ENCODE measurements at regions not wholly inside any gene's neighbourhood (a gene's known extent, or its start where the extent isn't known, plus 50 kb on each side); places are given as distances from the start of the nearest gene placed in this dataset.
A peak's percentile ranks its signal among the peaks of the same experiment; 100 is the strongest.
"Not testable (repeated sequence)": the region's sequence is repeated elsewhere in the genome, so short reads cannot be mapped to it uniquely, and the experiment has no call there.

DNA sequence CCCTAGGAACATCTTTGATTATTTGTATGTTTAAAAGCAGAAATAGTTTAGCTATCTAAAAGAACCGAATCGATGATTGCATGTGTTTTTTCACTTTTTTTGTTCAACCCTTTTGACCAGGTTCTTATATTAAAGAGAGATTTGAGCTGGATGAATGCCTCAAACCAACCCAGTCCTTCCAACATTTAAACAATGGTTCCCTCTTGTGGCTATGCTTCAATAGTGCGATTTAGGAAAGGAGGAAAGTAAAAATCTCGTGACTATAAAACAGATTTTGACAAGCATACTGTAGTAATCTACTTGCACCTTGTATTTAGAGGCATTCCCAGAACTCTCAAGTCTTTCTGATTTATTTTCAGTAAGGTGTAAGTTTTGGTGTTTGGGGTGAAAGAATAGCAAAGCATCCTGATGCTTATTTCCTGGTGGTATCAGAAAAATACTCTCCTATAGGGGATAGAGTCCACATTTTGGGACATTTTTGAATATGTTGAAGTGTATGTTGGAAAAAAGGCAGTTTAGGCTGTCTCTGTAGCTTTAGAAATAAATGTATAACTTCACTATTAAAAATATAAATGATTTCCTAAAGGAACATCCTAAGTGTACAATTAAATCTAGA is 159.6 kb upstream of the KCNH8 start:
- peak; percentile 48 for DNase-seq (ENCODE audit: low spot score)

DNA sequence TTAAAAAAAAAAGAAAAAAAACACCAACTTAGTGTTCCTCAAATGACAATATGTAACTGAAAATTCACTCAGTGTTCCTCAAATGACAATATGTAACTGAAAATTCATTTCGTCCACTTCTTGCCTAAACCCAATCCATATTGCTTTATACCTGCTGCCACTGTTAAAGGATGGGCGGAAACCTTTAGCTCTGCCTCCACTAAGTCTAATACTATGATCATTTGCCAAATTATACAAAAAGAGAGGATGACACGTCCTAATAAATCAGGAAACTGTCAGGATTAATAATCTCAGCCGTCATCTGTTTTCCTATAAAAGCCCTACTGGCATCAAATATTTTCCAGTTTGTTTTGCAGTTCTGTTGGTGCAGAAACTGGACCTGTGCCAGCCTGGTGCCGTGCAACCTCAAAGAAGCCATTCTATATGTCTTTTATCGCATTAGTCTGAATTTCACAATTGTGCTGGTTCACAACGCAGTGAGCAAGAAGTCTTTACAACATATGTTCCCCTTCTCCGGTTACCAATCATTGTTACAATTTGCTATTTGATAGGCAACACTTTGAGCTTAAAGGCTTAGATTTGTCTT is 160.4 kb upstream of the KCNH8 start:
- DNase-seq (ENCODE audit: low spot score) = no peak

DNA sequence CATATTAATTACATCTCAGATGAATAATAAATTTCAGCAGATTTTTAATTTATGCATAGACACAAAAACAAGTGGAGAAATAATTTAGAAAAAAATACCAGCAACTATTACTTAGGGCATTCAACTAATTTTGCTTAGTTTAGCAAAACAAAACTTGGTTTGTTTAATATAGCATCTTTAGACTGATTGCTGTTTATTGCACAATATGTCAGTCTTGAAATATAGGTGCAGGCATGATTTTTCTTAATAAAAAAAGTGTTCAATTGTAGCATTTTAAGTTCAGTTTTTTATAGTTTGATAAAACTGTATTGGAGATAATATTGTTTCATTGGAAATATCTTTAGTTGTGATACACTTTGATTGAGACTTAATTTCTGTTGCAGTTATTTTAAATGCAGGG is 161.2 kb upstream of the KCNH8 start:
- DNase-seq (ENCODE audit: low spot score) = no peak

DNA sequence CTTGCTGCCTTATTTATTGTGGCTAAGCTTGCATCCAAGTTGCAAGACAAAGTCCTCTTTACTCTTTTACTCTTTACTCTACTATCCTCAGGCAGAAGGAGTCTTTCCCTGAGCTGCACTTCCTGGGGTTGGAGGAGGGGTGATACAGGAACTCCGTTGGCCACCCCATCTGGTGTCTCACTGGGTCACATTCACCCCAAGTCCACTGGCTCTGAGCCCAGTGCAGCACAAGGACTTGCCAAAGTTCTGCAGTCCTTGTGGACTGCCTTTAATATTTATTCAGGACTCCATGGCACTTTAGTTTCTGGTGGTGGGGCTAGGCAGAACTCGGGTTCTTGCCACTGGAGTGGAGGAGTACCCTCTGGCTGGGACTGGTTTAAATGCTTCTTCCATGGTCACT is 165.4 kb upstream of the KCNH8 start:
- DNase-seq (ENCODE audit: low spot score) = no peak

DNA sequence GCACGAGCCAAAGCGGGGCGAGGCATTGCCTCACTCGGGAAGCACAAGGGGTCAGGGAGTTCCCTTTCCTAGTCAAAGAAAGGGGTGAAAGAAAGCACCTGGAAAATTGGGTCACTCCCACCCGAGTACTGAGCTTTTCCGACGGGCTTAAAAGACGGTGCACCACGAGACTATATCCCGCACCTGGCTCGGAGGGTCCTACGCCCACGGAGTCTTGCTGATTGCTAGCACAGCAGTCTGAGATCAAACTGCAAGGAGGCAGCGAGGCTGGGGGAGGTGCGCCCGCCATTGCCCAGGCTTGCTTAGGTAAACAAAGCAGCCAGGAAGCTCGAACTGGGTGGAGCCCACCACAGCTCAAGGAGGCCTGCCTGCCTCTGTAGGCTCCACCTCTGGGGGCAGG is 172.2 kb upstream of the KCNH8 start:
- DNase-seq (ENCODE audit: low spot score) = not testable (repeated sequence)

DNA sequence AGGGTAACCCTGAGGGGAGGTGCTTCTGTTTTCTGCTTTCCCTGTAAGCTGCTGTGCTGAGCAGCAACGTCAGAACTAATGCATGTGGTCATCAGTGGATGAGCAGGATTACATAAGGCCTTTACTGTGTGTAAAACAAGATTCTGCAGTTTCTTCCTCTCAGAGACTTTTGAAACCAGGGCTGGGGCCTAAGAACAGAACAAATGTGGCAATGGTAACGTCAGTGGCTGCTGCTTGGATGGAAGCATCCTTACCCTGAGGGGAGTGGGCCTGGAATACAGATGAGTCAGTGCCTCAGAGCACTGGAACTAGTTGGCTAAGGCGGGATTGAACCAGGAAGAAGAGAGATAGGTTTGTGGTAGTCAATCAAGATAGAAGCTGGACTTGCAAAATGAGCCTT is 180.2 kb upstream of the KCNH8 start:
- DNase-seq (ENCODE audit: low spot score) = no peak

DNA sequence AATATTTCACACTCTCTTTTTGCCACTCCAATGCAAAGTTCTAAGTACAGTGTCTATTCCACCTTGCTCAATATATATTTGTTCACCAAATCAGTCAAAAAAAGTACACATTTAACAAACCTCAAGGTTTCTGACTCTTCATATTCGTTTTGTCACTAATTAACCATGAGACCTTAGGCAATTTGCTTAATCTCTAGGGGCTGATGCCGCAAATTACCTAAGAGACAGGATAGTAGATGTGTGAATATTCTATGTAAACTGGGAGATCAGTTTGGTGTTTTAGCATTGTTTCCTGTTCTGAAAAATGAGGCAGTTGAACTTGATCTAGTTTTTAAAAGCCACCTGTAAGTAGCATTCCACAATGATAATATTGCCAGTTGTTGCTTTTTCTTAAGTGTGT is 182.5 kb upstream of the KCNH8 start:
- DNase-seq (ENCODE audit: low spot score) = no peak

DNA sequence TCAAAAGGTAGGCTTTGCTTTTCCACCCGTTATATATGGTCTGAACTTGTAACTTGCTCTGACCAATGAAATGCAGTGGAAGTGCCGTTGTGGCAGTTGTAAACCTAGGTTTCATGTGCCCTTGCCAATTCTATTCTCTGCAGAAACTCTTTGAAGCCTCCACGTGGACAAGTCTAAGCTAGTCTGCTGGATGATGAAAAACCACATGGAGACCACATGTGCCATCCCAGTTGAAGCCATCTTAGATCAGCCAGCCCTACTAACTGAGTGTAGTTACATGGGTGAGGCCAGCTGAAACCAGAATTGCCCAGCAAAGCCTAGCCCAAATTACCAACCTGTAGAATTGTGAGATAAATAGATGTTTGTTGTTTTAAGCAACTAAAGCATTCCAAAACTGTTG is 183.7 kb upstream of the KCNH8 start:
- DNase-seq (ENCODE audit: low spot score) = no peak

DNA sequence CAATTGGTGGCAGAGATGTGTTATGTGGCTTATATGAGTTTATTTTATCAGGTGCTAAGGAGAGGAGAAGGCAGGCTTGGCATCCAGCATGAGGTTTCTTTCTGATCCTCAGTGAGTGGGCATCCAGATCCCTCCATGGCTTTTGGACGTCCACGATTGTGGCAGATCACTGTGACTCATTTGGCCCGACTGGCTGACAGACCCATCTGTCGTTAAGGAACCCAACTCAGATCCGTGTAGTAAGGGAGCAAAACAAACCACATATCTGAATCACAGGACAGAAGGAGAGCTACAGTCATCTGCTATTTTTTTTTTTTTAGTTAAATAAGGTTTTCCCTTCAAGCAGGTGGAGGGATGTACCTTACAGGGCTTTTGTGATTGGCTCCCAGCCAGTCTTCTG is 197.0 kb upstream of the KCNH8 start:
- DNase-seq (ENCODE audit: low spot score) = peak; percentile 41

DNA sequence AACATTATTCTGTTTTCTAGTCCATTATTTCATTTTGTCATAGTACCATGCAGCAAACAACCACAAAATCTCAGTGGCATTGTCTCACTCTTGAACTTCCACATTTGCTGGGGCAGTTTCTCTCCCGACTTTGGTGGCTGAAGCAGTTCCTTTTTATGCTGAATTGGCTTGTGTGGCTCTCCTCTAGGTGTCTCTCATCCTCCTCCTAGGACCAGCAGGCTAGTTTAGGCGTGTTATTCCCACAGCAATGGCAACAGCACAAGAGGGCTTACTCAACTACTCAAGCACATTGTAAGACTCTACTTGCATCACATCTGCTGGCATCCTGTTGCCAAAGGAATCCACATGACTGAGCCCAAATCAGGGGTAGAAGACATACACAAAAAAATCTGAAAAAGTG is 201.8 kb upstream of the KCNH8 start:
- DNase-seq (ENCODE audit: low spot score) = peak; percentile 17

DNA sequence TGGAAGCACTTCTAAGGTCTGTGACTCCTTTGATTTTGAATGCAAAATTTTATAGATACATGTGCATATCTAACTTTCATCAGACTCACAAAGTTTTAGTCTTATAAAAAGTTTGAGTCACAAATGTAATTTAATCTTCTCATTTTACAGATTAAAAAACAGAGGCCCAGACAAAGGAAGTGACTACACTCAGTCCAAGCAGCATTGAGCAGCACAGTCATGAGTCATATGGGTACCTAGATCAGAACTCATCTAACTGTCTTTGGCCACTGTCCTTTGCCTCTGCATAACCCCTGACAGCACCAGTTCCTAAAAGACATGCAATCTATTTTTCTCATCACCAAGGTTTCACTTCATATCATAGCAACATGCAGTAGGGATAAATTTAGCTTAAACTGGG is 210.7 kb upstream of the KCNH8 start:
- peak; percentile 22 for DNase-seq (ENCODE audit: low spot score)

DNA sequence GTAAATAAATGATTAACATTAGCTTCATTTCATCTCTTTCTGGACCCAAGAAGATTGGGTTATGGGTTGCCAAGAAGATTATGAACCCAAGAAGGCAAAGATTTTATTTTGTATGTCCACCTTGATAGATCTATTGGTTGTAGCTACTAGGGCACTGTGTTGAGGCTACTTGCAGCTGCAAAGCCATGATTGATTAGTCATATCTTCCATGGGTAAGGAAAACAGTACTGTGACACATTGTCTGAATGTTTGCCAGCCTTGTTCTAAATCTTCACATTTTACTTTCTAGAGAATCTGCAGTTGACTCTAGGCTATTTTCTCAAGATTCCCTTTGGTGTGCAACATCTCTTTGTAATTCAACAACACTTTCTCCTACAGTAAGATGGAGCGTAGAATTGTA is 229.2 kb upstream of the KCNH8 start:
- DNase-seq (ENCODE audit: low spot score) = no peak

DNA sequence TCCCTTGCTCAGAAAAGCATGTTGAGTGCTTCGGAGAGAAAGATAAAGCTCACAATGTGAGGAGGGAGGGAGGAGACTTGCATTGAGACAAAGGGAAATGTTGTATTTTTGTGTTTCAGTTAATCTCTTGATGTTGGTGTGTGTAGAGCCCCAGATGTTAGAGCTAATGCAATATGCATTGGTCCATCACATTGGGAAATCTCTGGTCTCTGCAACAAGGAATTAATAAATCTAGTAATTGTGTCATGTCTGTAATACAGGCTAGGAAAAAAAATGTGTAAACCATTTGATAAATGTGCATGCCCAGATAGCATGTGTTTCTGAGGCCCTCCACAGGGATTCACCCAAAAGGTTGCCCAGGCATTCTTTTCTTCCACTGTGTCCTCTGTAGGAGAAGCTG is 230.4 kb upstream of the KCNH8 start:
- DNase-seq (ENCODE audit: low spot score) = no peak

DNA sequence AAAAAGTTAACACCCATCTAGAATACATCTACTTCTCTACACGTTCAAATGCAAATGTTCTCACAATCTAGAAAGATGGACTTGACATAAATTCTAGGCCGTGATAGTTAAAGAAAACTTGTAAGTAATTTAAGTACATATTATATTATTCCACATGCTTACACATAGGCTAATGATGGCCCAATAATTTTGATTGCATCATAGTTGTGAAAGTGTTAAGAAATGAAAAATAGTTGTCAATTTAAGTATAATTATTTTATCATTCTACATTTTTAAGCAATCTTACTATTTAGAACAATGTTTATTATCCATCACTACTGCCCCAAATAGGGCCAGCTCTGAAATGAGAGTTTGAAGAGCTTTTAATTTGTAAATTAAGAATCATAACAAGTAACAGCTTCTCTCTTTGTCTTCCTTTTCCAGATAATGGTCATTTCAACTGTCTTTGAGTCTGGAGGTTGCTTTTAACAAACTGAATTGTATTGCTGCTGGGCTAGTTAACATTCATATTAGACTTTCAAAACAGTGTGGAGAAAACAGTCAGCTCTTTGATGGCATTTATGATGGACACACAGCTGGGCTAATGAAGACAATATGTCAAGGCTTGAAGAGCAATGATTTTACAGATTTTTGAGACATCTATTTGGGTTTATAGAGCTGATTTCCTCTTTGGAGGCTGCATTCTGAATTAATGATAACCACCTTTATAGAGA is 246.1 kb upstream of the KCNH8 start:
- DNase-seq (ENCODE audit: low spot score) = no peak

DNA sequence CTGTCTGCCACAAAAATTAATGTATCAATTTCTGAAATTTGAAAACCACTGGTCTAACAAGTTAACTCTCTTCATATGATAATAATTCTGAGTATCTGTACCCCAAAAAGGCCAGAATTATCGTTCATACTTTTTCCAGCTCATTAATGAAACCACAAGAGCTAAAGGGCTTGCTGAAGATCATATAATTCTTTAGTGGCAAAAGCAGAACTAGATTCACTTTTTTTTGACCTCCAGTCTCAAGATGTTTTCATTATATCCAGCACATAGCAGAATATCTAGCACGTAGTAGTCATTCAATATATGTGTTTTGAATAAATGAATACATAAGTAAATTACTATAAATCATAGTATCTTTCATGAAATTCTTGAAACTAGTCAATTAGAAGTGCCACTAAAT is 246.7 kb upstream of the KCNH8 start:
- DNase-seq (ENCODE audit: low spot score) = no peak

DNA sequence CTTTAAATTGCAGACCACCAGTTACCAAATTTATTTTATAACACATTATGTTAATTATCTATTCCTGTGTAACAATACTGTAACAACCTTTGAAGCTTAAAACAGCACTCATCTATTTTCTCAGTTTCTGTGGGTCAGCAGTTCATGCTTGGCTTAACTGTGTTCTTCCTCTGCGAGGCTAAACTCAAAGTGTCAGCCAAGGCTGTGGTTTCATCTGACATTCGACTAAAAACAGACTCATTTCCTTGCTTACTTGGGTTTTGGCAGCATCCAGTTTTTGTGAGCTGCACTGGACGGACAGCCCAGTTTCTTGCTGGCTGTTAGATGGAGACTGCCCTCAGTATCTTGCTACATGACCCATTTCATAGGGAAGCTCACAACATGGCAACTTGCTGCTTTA is 247.3 kb upstream of the KCNH8 start:
- no peak for DNase-seq (ENCODE audit: low spot score)

DNA sequence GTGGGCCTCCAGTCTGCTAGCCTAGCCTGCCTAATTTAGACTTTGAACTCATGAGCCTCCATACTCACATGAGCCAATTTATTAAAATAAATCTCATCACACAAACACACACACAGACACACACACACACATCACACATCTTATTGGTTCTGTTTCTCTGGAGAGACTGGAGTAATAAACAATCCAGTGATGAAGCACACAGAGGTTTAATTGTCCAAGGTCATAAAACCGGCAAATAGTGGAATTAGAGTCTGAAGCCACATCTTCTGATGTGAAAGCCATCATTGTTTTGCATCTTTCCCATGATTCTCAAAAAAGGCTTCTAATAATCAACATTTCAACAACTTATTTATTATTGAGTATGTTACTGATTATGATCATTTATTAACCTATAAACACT is 249.4 kb upstream of the KCNH8 start:
- no peak for DNase-seq (ENCODE audit: low spot score)

DNA sequence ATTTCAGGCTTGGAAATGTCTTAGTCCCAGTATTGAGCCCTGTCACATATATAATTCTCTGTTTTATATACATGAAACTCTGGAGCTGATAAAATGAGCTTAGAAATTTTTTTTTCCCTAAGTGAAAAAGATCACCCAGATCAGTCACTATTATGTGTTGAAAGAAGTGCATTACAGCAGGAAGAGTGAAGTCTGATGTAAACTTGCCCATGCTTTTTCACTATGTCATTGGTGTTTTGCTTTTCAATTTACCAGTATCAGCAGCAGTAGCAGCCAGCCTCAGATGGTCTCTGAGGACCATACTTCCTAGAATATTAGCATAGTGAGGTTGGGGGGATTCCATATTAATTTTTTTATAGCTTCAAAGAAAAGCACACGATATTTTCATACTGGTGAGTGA is 255.6 kb upstream of the KCNH8 start:
- no peak for DNase-seq (ENCODE audit: low spot score)

DNA sequence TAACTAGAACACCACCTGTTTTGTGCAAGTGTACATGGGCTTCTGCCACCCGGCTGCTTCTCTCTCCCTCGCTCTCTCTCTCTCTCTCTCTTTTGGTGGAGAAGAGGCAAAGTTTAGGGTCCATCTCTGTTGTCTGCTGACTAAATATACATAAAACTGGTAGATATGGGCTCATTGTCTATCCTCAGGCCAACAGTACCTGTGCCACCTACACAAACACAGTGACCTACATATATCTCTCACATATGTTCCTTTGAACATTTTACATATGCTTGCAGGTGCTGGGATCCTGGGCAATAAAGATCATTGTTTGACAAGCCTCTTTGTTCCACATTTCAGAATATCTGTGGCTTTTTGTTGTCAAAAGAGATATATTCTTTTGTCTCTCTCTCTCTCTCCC is 256.3 kb upstream of the KCNH8 start:
- no peak for DNase-seq (ENCODE audit: low spot score)

DNA sequence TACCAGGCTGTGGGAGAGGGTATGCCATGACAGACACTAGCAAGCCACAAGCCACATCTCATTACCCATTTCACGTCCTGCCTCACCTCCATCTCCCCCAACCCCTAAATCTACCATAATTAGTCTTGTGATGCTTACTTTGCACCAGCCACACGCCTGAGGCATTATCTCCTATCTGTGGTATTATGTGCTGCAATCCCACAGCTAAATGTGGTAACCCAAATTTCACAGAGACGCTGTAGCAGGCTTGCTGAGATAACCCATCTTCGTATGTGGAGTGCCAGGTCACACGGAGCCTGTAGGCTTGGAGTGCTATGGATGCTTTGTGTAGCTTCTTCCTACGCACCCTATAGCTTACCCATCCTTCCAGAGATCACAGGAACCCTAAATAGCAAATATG is 256.7 kb upstream of the KCNH8 start:
- no peak for DNase-seq (ENCODE audit: low spot score)

DNA sequence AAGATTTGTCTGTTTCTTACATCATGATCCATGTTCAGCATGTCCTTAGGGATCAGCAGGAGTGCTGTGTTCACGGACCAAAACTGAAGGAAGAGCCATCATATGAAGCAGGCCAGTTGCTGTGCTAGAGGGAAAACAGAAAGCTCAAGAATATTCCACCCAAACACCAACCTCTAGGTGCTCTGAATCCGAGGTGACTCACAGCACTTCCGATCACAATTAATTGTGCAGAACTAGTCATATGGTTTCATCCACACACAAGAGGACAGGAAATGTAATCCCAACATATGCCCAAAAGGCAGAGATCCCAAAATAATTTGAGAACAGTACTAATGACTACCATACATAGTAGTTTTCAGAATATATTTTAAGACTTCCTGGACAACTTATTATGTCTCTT is 257.9 kb upstream of the KCNH8 start:
- peak; percentile 44 for DNase-seq (ENCODE audit: low spot score)

DNA sequence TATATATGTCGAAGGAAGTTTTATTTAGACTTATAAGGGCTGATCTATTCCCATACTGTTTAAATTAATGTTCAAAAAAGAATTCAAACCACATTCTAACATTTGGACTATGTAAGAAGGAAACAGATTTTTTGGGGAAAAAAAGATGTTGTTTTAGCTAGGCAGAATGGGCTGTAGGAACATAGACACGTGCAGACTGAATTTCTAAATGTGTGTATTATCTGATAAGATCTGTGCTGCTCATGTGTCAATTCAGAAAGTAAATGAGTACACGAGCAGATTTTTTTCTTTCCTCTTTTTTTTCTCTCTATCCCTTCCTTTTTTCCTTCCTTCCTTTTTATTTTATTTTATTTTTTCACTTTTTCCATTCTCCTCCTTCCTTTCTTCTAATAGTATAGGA is 259.5 kb upstream of the KCNH8 start:
- no peak for DNase-seq (ENCODE audit: low spot score)

DNA sequence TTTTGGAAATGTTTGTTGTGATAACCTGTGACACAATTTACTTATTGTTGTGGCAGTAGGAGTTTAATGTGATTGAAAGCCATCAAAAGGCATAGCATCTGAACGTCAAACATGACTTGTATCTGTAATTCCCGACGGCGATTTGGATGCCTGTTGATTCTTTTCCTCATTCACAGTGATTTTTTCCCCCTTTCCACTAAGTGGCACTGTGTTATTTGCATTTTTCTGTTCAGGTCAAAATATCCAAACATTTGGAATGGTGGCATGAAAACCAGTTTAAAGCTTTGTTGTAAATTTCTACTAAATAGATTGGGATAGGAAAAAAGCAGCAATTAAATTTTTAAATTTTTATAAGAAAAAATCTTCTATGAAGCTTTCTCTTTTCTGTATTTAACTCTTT is 259.9 kb upstream of the KCNH8 start:
- DNase-seq (ENCODE audit: low spot score) = no peak

DNA sequence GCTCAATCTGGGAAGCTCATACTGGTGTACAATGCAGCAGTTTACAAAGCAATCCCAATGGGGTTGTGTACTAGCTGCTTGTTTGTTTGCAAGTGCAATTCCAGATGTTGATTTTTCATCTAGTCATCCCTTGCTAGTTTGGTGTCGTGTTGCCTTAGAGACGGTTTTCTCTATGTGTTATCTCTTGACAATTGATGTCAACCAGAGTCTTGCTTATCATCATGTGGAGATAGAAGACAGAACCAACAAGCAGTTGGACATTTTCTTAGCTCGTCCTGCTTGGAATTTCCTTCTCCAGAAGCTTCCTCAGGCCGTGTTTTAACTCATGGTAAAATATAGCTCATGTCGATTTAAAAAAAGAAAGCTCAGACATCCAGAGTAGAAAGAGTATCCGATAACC is 262.0 kb upstream of the KCNH8 start:
- no peak for DNase-seq (ENCODE audit: low spot score)

Data from A172 (cell line).